SK-N-SH (cell line): ENCODE measurements at regions not wholly inside any gene's neighbourhood (a gene's known extent, or its start where the extent isn't known, plus 50 kb on each side); places are given as distances from the start of the nearest gene placed in this dataset.

Experiments
- CTCF ChIA-PET: fragments of 300-600, 350-600 bp; formaldehyde crosslinking; extraction: SDS; loops from one replicate; lab custom pipeline; 2021; lab: Yijun Ruan, JAX
- POLR2A ChIA-PET: fragments of 350-600 bp; sonication (Branson Sonifier 250); formaldehyde crosslinking; extraction: SDS; loops from one replicate; lab custom pipeline; 2020; ENCODE audit warnings: antibody characterized with exemption, inconsistent platforms; lab: Yijun Ruan, JAX
- DNase-seq: peaks from one replicate; pipeline ENCODE4 v3.0.0; 2012
- H2AFZ ChIP-seq: fragments of 200-600 bp; sonication (generic); 2 replicates; pipeline ENCODE4 v1.8.1; 2016; ENCODE audit warnings: antibody characterized with exemption, mild to moderate bottlenecking, low read depth
- H3F3A ChIP-seq: fragments of 200-600 bp; sonication (generic); replicated peaks from 2 replicates; pipeline ENCODE3; 2016; ENCODE audit warnings: antibody characterized with exemption, mild to moderate bottlenecking; ENCODE audit not compliant: insufficient read depth
- H3K27ac ChIP-seq, 2 experiments: fragments of 200-500 bp in 1 of 2; fragments of 200-600 bp in 1 of 2; sonication (Bioruptor generic) in 1 of 2; sonication (generic), shearing (Covaris generic) in 1 of 2; 2 replicates each; pipeline versions ENCODE4 v1.5.1 to v1.6.1; 2014 to 2016; ENCODE audit warnings: low read depth in 2 of 2, inconsistent platforms in 1 of 2, low read length in 1 of 2, mild to moderate bottlenecking in 1 of 2, mixed read lengths in 1 of 2
- H3K27me3 ChIP-seq: fragments of 200-600 bp; sonication (generic), shearing (Covaris generic); 2 replicates; pipeline ENCODE4 v1.6.1; 2016; ENCODE audit warnings: mixed run types; ENCODE audit not compliant: insufficient read depth
- H3K36me3 ChIP-seq, 2 experiments: fragments of 200-500 bp in 1 of 2; fragments of 200-600 bp in 1 of 2; sonication (Bioruptor generic) in 1 of 2; sonication (generic) in 1 of 2; replicated peaks in 1 of 2; 2 replicates each; pipeline versions ENCODE3 to v1.5.1; 2014 to 2016; ENCODE audit warnings: low read length in 1 of 2, mild to moderate bottlenecking in 1 of 2; ENCODE audit not compliant: insufficient read depth in 2 of 2, control insufficient read depth in 1 of 2
- H3K4me1 ChIP-seq, 2 experiments: fragments of 200-500 bp in 1 of 2; fragments of 200-600 bp in 1 of 2; sonication (Bioruptor generic) in 1 of 2; sonication (generic), shearing (Covaris generic) in 1 of 2; 2 replicates each; pipeline versions ENCODE4 v1.5.1 to v1.6.1; 2014 to 2016; ENCODE audit warnings: low read depth in 1 of 2, low read length in 1 of 2, mixed run types in 1 of 2; ENCODE audit not compliant: insufficient read depth in 2 of 2, control insufficient read depth in 1 of 2
- H3K4me2 ChIP-seq: fragments of 200-600 bp; sonication (generic), shearing (Covaris generic); 2 replicates; pipeline ENCODE4 v1.6.1; 2017; ENCODE audit warnings: mixed run types
- H3K4me3 ChIP-seq, 2 experiments: fragments of 200-500 bp in 1 of 2; fragments of 200-600 bp in 1 of 2; sonication (Bioruptor generic) in 1 of 2; sonication (generic), shearing (Covaris generic) in 1 of 2; 2 replicates each; pipeline versions ENCODE4 v1.5.1 to v1.8.1; 2014 to 2016; ENCODE audit warnings: low read depth in 2 of 2, inconsistent platforms in 1 of 2, low read length in 1 of 2, mild to moderate bottlenecking in 1 of 2, mixed read lengths in 1 of 2, moderate library complexity in 1 of 2
- H3K79me2 ChIP-seq: fragments of 200-600 bp; sonication (generic); 2 replicates; pipeline ENCODE4 v1.8.1; 2017; ENCODE audit warnings: mild to moderate bottlenecking; ENCODE audit not compliant: insufficient read depth
- H3K9ac ChIP-seq: fragments of 200-600 bp; sonication (generic); 2 replicates; pipeline ENCODE4 v1.6.1; 2017; ENCODE audit warnings: mixed run types
- H3K9me2 ChIP-seq: fragments of 200-600 bp; sonication (generic); 2 replicates; pipeline ENCODE4 v1.6.1; 2017; ENCODE audit warnings: mixed run types
- H3K9me3 ChIP-seq: fragments of 200-600 bp; sonication (generic); 2 replicates; pipeline ENCODE4 v1.6.1; 2017; ENCODE audit warnings: mixed run types, mild to moderate bottlenecking, moderate library complexity
- H4K20me1 ChIP-seq: fragments of 200-600 bp; sonication (generic); 2 replicates; pipeline ENCODE4 v1.6.1; 2017; ENCODE audit warnings: mild to moderate bottlenecking, mixed run types; ENCODE audit not compliant: insufficient read depth
- CTCF ChIP-seq: fragments of 200-600 bp; sonication (generic); IDR thresholded peaks from 2 replicates; pipeline ENCODE4 v1.6.1; 2017; ENCODE audit warnings: antibody characterized with exemption, mild to moderate bottlenecking, moderate library complexity
- EP300 ChIP-seq, 2 experiments: IDR thresholded peaks; 2 replicates each; pipeline versions ENCODE4 v1.4.0 to v1.6.1; 2012; ENCODE audit warnings: borderline replicate concordance in 1 of 2, low read depth in 1 of 2, low read length in 1 of 2
- EZH2phosphoT487 ChIP-seq: fragments of 200-600 bp; sonication (generic); IDR thresholded peaks from 2 replicates; pipeline ENCODE4 v1.6.1; 2017; ENCODE audit warnings: low read depth, mixed run types, mild to moderate bottlenecking, antibody characterized with exemption, moderate library complexity, borderline replicate concordance
- GATA2 ChIP-seq: sonication (generic); formaldehyde crosslinking; IDR thresholded peaks from 2 replicates; pipeline ENCODE4 v1.5.0; 2020; ENCODE audit warnings: mild to moderate bottlenecking, missing genetic modification reagents
- MAX ChIP-seq: IDR thresholded peaks from 2 replicates; pipeline ENCODE4 v1.4.0; 2012; ENCODE audit warnings: low read depth
- MEF2A ChIP-seq: IDR thresholded peaks from 2 replicates; pipeline ENCODE4 v1.4.0; 2012; ENCODE audit warnings: low read depth, borderline replicate concordance
- NFIC ChIP-seq: IDR thresholded peaks from 2 replicates; pipeline ENCODE4 v1.4.0; 2012; ENCODE audit warnings: borderline replicate concordance
- PBX3 ChIP-seq: IDR thresholded peaks from 2 replicates; pipeline ENCODE4; 2012
- POLR2AphosphoS5 ChIP-seq: IDR thresholded peaks from 2 replicates; pipeline ENCODE4 v1.6.1; 2012; ENCODE audit warnings: low read depth, low read length
- REST ChIP-seq: IDR thresholded peaks from 2 replicates; pipeline ENCODE4 v1.6.1; 2012; ENCODE audit warnings: mild to moderate bottlenecking, low read depth, low read length, moderate library complexity
- RFX5 ChIP-seq: IDR thresholded peaks from 2 replicates; pipeline ENCODE4 v1.6.1; 2012; ENCODE audit warnings: mild to moderate bottlenecking, improper control_type of control experiment, low read length
- SIN3A ChIP-seq: IDR thresholded peaks from 2 replicates; pipeline ENCODE4 v1.6.1; 2012; ENCODE audit warnings: low read depth, mild to moderate bottlenecking, low read length, moderate library complexity, borderline replicate concordance
- SMC3 ChIP-seq: IDR thresholded peaks from 2 replicates; pipeline ENCODE4 v1.6.1; 2012; ENCODE audit warnings: low read depth, low read length, improper control_type of control experiment
- TAF1 ChIP-seq: IDR thresholded peaks from 2 replicates; pipeline ENCODE4 v1.6.1; 2012; ENCODE audit warnings: low read depth, mild to moderate bottlenecking, low read length, moderate library complexity, borderline replicate concordance
- USF1 ChIP-seq: IDR thresholded peaks from 2 replicates; pipeline ENCODE4 v1.4.0; 2012; ENCODE audit warnings: low read depth, borderline replicate concordance
- WGBS: methylation state at CpG from one replicate; pipeline ENCODE4 v1.1.6; 2017; ENCODE audit warnings: low lambda C conversion rate; 5-methylcytosine and 5-hydroxymethylcytosine counted together
- TF ChIP-seq, protein P1 (sequence below): fragments of 150-350 bp; IDR thresholded peaks from 2 replicates; pipeline ENCODE4 v1.6.1; 2017; ENCODE audit warnings: antibody characterized with exemption, low read length, low read depth, borderline replicate concordance

- TF ChIP-seq MAX (no peak), EP300 (IDR thresholded peaks at IDR 0.05; ENCODE audit: borderline replicate concordance in 1 of 2, low read depth in 1 of 2, low read length in 1 of 2) (no peak), SIN3A (no peak), PBX3 (no peak), EZH2phosphoT487 (no peak), REST (no peak), GATA2 (CRISPR knock-in tag) (no peak), NFIC (no peak)
- TF ChIP-seq, protein P1, sequence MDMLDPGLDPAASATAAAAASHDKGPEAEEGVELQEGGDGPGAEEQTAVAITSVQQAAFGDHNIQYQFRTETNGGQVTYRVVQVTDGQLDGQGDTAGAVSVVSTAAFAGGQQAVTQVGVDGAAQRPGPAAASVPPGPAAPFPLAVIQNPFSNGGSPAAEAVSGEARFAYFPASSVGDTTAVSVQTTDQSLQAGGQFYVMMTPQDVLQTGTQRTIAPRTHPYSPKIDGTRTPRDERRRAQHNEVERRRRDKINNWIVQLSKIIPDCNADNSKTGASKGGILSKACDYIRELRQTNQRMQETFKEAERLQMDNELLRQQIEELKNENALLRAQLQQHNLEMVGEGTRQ: no peak
These were observed 821.6 kb downstream of the GALR1 start (continued) for GRCh38 chr18:78071166-78071710.

GRCh38 chr18:78071776-78072175 is 822.1 kb downstream of the GALR1 start:
- Histone ChIP-seq H3K9me2 (no peaks in the 10 kb centered on the region), H3F3A (no peaks in the 10 kb centered on the region), H2AFZ (no peak overlapping the region), H3K27ac (no peak overlapping the region), H3K36me3 (no peaks in the 10 kb centered on the region), H4K20me1 (no peaks in the 10 kb centered on the region), H3K9me3 (no peaks in the 10 kb centered on the region), H3K79me2 (no peaks in the 10 kb centered on the region), H3K4me2 (no peak overlapping the region), H3K4me1 (no peaks in the 10 kb centered on the region), H3K27me3 (no peaks in the 10 kb centered on the region; the same call in 1 of the 2 replicates), H3K4me3 (no peak overlapping the region), H3K9ac (no peak overlapping the region)
- no peak for DNase-seq
- 0% methylated on average over 3 of the region's 3 CpGs for WGBS
- CTCF ChIA-PET: no interaction called here
- POLR2A ChIA-PET: no interaction called here
- TF ChIP-seq CTCF (no peak), SMC3 (no peak), RFX5 (no peak), GATA2 (CRISPR knock-in tag) (no peak), POLR2AphosphoS5 (no peak), EZH2phosphoT487 (no peak), MEF2A (no peak), EP300 (IDR thresholded peaks at IDR 0.05; ENCODE audit: borderline replicate concordance in 1 of 2, low read depth in 1 of 2, low read length in 1 of 2) (no peak), TAF1 (no peak), USF1 (no peak), REST (no peak), MAX (no peak)
